NCI-H446 (cell line): ENCODE measurements at regions not wholly inside any gene's neighbourhood (a gene's known extent, or its start where the extent isn't known, plus 50 kb on each side); places are given as distances from the start of the nearest gene placed in this dataset.
"Not testable (repeated sequence)": the region's sequence is repeated elsewhere in the genome, so short reads cannot be mapped to it uniquely, and the experiment has no call there.

ENCODE experiments used
- DNase-seq, 2 experiments: peaks; one replicate each; lab custom pipeline; 2025; lab: John Stamatoyannopoulos, UW

- DNase-seq = no peak
Observed at GRCh38 chr3:24687671-24688070, 193.0 kb upstream of the THRB start.

DNA sequence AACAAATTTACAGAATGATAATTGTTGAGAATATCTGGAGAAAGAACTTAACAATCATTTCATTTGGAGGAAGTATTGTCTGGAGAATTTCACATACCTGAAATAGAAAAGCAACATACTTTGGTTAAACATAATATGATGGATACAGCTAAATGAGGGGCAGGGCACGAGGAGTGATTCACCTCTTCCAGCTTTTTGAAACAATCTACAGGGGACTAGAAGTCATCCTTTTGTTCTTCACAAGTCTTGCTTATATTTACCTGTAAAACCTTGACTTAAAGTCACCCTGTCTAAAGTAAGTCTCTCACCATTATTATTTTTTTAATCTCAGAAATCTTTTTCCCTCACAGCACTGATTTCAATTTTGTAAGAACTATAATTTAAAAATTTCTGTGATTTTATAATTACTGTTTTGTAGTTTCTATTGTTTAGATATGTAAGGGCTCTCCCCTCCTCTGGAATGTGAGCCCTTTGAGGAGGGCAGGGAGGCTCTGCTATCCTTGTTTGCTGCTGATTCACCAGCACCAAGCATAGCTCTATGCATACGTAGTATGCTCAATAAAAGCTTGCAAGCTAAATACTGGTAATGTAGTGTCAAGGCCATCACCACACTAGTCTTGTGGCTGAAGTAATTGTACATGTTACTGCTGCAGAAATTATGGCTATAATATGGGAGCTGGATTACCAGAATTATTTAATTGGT lies 193.9 kb upstream of the THRB start:
- DNase-seq = no peak

DNA sequence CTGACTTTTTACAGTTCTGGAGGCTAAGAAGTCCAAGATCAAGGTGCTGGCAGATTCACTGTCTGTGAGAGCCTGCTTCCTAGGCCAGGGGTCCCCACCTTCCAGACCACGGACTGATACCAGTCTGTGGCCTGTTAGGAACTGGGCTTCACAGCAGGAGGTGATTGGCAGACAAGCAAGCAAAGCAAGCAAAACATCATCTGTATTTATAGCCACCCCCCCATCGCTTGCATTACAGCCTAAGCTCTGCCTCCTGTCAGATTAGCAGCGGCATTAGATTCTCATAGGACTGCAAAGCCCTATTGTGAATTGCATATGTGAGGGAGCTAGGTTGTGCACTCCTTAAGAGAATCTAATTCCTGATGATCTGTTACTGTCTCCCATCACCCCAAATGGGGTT lies 194.7 kb upstream of the THRB start:
- DNase-seq = no peak

- no peak for DNase-seq
Observed at GRCh38 chr3:24690777-24691176, 196.1 kb upstream of the THRB start.

GRCh38 chr3:24699078-24699477 lies 204.4 kb upstream of the THRB start:
- not testable (repeated sequence) for DNase-seq

GRCh38 chr3:24704496-24704895 lies 209.8 kb upstream of the THRB start:
- peak in 1 of 2 experiments; percentile 77 for DNase-seq

- no peak for DNase-seq
Observed at GRCh38 chr3:24707936-24708335, 213.3 kb upstream of the THRB start.

- DNase-seq = peak in 1 of 2 experiments; percentile 47
Observed at GRCh38 chr3:24709956-24710355, 215.3 kb upstream of the THRB start.

- no peak for DNase-seq
Observed at GRCh38 chr3:24713516-24713915, 218.9 kb upstream of the THRB start.

GRCh38 chr3:24714436-24714835 lies 219.8 kb upstream of the THRB start:
- no peak for DNase-seq

- DNase-seq = no peak
Observed at GRCh38 chr3:24715171-24715792, 220.6 kb upstream of the THRB start.

DNA sequence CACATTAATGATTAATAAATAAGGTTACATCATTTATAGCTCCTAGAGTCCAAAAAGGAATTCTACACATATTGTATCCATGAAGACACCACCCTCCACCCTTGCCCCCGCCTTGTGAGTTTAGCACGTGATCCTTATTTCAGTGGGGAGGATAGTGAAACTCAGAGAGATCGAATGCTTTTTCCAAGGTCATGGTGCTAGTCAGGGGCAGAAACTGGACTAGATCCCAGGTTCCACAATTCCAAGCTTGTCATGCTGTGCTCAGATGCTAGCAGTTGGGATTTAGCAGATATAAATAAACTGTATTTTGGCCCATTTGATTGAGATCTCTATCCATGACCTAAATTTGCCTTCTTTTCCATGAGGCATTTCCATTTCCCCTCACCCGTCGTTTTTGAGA lies 227.4 kb upstream of the THRB start:
- no peak for DNase-seq

DNA sequence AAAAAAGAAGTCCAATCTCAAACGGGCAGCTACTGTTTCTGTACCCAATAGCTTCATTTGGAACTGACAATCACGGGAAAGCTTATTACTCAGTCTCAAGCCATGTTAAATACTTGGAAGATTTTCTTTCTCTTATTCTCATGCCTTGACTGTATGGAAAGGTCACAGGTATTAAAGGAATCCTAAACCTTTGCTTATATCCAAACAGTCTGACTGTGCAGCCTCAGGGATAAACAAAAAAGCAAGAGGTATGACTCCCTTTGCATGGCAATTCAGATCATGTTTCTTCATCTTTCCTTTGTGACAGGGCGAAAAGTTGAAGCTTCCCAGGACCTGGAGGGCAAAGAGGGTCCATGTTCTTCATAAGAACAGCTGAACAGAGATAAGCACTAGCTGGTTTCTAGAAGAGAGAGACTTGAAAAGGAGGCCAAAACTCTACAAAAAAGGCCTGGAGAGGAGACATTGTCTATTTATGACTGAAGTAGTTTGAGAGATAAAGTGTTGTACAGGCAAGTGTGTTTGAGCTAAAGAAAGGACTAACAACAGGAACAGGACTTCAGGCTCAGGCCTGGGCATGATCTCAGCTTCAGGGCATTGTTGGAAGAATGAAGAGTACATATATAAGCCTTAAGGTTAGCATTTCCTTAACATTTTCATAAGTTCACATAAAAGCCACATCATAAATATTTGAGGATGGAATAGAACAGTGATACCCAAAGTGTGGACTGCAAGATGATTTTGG lies 231.0 kb upstream of the THRB start:
- no peak for DNase-seq

GRCh38 chr3:24726423-24726822 lies 231.8 kb upstream of the THRB start:
- no peak for DNase-seq

- DNase-seq = no peak
Observed at GRCh38 chr3:24730173-24730572, 235.5 kb upstream of the THRB start.

DNA sequence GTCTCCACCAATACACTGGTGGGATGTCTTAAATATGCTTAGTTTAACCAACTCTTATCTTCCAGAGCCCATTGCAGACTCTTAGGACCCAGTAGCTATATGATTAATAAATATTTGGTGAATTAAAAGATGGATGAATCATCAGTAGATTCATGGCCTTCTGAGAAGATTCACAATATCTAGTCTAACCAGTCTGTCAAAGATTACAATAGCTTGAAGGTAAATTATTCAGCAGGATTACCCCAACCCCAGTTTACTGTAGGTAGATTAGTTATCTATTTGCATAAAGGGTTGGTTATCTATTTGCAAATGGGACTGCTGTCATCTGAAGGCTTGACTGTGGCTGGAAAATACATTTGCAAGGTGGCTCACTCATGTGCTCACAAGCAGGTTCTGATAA lies 239.4 kb upstream of the THRB start:
- no peak for DNase-seq

DNA sequence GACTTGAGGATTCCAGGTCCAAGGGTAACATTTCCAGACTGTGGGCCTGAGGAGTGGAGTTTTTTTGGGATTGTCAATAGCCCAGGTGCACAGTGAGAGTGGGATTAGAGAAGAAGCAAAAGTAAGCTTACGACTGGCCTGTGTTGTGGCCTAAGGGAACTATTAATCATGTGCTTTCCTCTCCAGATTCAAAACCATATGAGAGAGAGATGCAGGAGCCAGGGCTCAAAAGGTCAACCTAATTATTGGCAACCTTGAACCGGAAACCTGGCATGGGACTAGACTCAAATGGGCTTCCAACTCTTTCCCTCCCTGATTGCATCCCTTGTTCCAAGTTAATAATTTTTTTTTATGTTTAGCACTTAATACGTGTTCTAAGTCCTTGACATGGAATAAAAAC lies 242.1 kb upstream of the THRB start:
- DNase-seq = no peak

GRCh38 chr3:24740326-24740725 lies 245.7 kb upstream of the THRB start:
- DNase-seq = peak in 1 of 2 experiments; percentile 5

DNA sequence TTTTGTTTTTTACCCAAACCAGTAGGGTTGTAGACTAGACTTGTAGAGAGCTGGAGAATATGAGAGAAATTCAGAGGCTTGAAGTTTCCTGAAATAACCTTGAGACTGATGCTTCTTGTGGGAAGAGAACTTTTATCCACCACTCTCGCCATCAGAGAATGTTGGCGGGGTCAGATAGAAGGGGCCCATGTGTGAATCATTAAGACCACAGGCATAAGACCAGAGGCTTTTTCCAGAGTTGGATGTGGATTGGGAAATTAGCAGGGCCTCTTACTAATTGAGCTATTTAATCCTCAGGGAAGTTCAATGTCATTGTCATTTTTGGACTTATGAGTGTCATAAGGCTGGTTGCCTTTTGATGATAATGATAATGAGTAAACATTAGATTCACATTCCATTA lies 246.9 kb upstream of the THRB start:
- DNase-seq = no peak

DNA sequence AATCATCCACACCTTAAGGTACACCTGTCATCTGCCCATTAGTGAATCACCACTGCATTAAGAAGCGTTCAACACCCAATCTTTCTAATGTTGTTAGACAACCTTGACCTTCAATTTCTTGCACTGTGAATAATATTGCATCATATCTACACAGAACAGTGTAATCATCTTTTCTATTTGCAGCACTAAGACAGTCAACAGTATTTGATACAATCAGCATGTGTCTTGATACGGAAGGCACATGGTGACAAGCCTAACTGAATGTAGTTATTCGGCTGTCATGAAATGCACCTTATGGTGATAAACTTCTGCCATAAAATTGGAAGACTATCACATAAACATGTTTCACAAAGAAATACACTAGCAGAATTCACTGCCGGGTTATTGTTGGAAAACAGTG lies 253.9 kb upstream of the THRB start:
- DNase-seq = no peak

- DNase-seq = no peak
Observed at GRCh38 chr3:24751020-24751419, 256.4 kb upstream of the THRB start.

DNA sequence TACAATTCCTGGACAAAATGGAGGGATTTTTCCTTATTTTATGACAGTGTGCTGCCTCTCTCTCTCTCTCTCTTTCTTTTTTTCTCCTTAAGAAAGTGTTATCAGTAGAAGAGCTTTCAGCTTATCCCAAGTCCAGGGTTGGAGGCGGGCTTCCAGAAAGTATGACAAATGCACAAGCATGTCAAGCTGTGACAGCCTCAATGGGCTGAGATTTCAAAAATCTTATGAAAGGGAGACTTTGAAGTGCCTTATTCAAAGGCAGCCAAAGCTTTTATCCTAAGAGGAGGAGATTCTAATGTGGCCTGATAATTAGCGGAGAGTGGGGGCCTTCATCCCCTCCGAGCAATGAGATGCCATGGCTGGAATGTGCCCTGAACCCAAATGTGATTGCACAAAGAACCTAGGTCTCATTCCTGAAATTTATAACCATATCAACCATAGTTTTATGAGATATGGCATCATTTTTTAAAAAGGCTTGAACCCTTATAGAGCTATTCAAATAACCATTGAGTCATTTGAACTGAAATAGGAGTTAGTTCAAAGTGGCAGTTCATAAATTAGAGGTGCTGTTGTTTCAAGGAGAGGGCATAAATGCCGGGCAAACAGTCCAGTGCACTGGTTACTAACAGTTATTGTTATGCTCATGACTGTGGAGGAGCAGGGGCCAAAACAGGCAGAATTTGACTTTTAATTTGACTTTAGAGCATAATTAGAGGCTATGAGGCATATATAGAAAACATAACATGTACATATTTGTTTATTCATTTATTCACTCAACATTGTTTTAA lies 261.6 kb upstream of the THRB start:
- DNase-seq = no peak
